Astrocyte (in vitro differentiated cells and primary cell): ENCODE measurements at regions not wholly inside any gene's neighbourhood (a gene's known extent, or its start where the extent isn't known, plus 50 kb on each side); places are given as distances from the start of the nearest gene placed in this dataset.

Source experiments
- CTCF ChIP-seq: IDR thresholded peaks from 2 replicates; pipeline ENCODE4 v1.5.1; 2011; ENCODE audit warnings: low read depth, mild to moderate bottlenecking, inconsistent platforms, low read length, moderate library complexity; ENCODE audit not compliant: insufficient read depth
- EZH2 ChIP-seq: IDR thresholded peaks from 2 replicates; pipeline ENCODE4 v1.6.1; 2012; ENCODE audit warnings: mild to moderate bottlenecking, low read length, inconsistent platforms; ENCODE audit not compliant: insufficient read depth

- TF ChIP-seq EZH2 (no peak), CTCF (no peak)
Measured at GRCh38 chr17:68750208-68750562, 149.0 kb upstream of the FAM20A start.
